ENCODE measurements at regions not wholly inside any gene's neighbourhood (a gene's known extent, or its start where the extent isn't known, plus 50 kb on each side); places are given as distances from the start of the nearest gene placed in this dataset.

DNA sequence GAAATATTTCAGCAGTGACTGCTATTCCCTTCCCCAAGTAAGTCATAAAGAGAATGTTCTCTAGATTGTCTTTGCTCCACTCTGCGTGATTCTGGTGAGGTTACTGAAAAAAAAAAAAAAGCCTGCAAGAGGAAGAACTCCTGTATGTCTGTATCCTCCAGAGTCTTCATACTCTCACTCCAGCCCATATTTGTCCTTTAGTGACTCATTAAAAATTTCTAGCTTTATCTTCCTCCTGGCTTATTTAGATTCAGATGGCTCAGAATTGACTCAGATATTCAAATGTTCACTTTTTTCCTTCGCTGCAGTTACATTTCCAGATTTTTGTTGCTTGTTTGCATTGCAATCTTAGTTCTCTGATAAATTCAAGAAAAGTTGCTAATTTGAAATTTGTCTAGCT lies 76.3 kb upstream of the CNTN5 start:
- TF ChIP-seq, protein P1, sequence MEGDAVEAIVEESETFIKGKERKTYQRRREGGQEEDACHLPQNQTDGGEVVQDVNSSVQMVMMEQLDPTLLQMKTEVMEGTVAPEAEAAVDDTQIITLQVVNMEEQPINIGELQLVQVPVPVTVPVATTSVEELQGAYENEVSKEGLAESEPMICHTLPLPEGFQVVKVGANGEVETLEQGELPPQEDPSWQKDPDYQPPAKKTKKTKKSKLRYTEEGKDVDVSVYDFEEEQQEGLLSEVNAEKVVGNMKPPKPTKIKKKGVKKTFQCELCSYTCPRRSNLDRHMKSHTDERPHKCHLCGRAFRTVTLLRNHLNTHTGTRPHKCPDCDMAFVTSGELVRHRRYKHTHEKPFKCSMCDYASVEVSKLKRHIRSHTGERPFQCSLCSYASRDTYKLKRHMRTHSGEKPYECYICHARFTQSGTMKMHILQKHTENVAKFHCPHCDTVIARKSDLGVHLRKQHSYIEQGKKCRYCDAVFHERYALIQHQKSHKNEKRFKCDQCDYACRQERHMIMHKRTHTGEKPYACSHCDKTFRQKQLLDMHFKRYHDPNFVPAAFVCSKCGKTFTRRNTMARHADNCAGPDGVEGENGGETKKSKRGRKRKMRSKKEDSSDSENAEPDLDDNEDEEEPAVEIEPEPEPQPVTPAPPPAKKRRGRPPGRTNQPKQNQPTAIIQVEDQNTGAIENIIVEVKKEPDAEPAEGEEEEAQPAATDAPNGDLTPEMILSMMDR (IDR thresholded peaks at IDR 0.05; ENCODE audit: low read length) = no peak
- no peak for TF ChIP-seq EZH2 (IDR thresholded peaks at IDR 0.05; ENCODE audit: borderline replicate concordance, low read length)
